Body of pancreas (tissue), 4 donors: ENCODE measurements at regions not wholly inside any gene's neighbourhood (a gene's known extent, or its start where the extent isn't known, plus 50 kb on each side); places are given as distances from the start of the nearest gene placed in this dataset.

Experiments
- ATAC-seq: fragments of 150-250 bp; one replicate; pipeline ENCODE4 v1.9.1; 2016
- DNase-seq, 4 donors: peaks; one replicate each; pipeline ENCODE4 v3.0.0-alpha.2; 2019
- H3K27ac ChIP-seq, 4 donors: fragments of 200-600 bp; sonication (generic); 1 replicate in 3 of 4; 2 replicates in 1 of 4; pipeline versions ENCODE4 v1.5.1 to v1.6.1; 2016 to 2019; ENCODE audit warnings: mild to moderate bottlenecking in 1 of 4, mixed read lengths in 1 of 4, moderate library complexity in 1 of 4
- H3K27me3 ChIP-seq, 2 donors: fragments of 200-600 bp; sonication (generic); one replicate each; pipeline ENCODE4 v1.6.0; 2016; ENCODE audit warnings: mild to moderate bottlenecking in 1 of 2
- H3K36me3 ChIP-seq, 2 donors: fragments of 200-600 bp; sonication (generic); replicated peaks in 1 of 2; 2 replicates each; pipeline ENCODE4 v1.5.1; 2016; ENCODE audit warnings: low read depth in 2 of 2; ENCODE audit not compliant: insufficient read depth in 1 of 2
- H3K4me1 ChIP-seq: fragments of 200-600 bp; sonication (generic); one replicate; pipeline ENCODE4 v1.6.0; 2016
- H3K4me3 ChIP-seq, 2 donors: fragments of 200-600 bp; sonication (generic); 1 replicate in 1 of 2; 2 replicates in 1 of 2; pipeline ENCODE4 v1.5.1; 2016 to 2019
- H3K9me3 ChIP-seq, 3 donors: fragments of 200-600 bp; sonication (generic); 1 replicate in 2 of 3; 2 replicates in 1 of 3; pipeline ENCODE4 v1.5.1; 2016
- CTCF ChIP-seq, 7 experiments: fragments of 450-650 bp in 4 of 7; fragments of 200-600 bp in 3 of 7; sonication (generic) in 3 of 7; IDR thresholded peaks; one replicate each; pipeline ENCODE4 v1.5.1; 2016 to 2019; ENCODE audit warnings: antibody characterized with exemption in 7 of 7
- POLR2A ChIP-seq, 3 donors: fragments of 450-650 bp; IDR thresholded peaks; one replicate each; pipeline ENCODE4 v1.6.1; 2016; ENCODE audit warnings: antibody characterized with exemption in 3 of 3, mild to moderate bottlenecking in 2 of 3
- WGBS, 2 donors: methylation state at CpG; one replicate each; pipeline ENCODE4 v1.1.5; 2017; 5-methylcytosine and 5-hydroxymethylcytosine counted together
- intact Hi-C: fragments of 100-400 bp; cut with DNase I; formaldehyde crosslinking; loops from one replicate; pipeline ENCODE4 v1.15.1; 2023

GRCh38 chr11:103661991-103662390 is 374.4 kb upstream of the DDI1 start:
- H3K9me3 ChIP-seq, result no peaks in the 10 kb centered on the region
- H3K27ac ChIP-seq, result no peak overlapping the region
- peaks cover 13% of the 10 kb centered on the region for H3K4me1 ChIP-seq
- DNase-seq (no peak), ATAC-seq (no peak)
- no peaks in the 10 kb centered on the region for H3K36me3 ChIP-seq
- H3K4me3 ChIP-seq, result no peak overlapping the region
- 0 to 45% methylated on average over 1 of the region's 1 CpG for WGBS, 2 donors
- no peak for TF ChIP-seq CTCF (IDR thresholded peaks at IDR 0.05)
- TF ChIP-seq POLR2A (IDR thresholded peaks at IDR 0.05), result no peak
- no peaks in the 10 kb centered on the region for H3K27me3 ChIP-seq
- intact Hi-C loops, result no loop called here

GRCh38 chr11:103662880-103663279 is 373.6 kb upstream of the DDI1 start:
- no peak for TF ChIP-seq POLR2A (IDR thresholded peaks at IDR 0.05)
- TF ChIP-seq CTCF (IDR thresholded peaks at IDR 0.05), result no peak
- ATAC-seq, result no peak
- Histone ChIP-seq H3K4me1 (peaks cover 13% of the 10 kb centered on the region), H3K27me3 (no peaks in the 10 kb centered on the region), H3K9me3 (no peaks in the 10 kb centered on the region), H3K36me3 (no peaks in the 10 kb centered on the region), H3K4me3 (no peak overlapping the region), H3K27ac (no peak overlapping the region)
- WGBS, 2 donors, result 49 to 57% methylated on average over 2 of the region's 2 CpGs
- DNase-seq, result no peak
- intact Hi-C loops, result no loop called here

- WGBS, 2 donors, result 80 to 95% methylated on average over 2 of the region's 2 CpGs
- H3K4me3 ChIP-seq, result no peak overlapping the region
- no peaks in the 10 kb centered on the region for H3K27me3 ChIP-seq
- no peaks in the 10 kb centered on the region for H3K36me3 ChIP-seq
- H3K27ac ChIP-seq, result no peak overlapping the region
- intact Hi-C loops, result no loop called here
- no peak for ATAC-seq
- no peak for TF ChIP-seq POLR2A (IDR thresholded peaks at IDR 0.05)
- TF ChIP-seq CTCF (IDR thresholded peaks at IDR 0.05), result no peak
- H3K9me3 ChIP-seq, result no peaks in the 10 kb centered on the region
- no peaks in the 10 kb centered on the region for H3K4me1 ChIP-seq
- DNase-seq, result no peak
Measured at GRCh38 chr11:103668859-103669258, 367.6 kb upstream of the DDI1 start.

GRCh38 chr11:103671143-103671651 is 365.2 kb upstream of the DDI1 start:
- ATAC-seq (no peak), DNase-seq (no peak)
- H3K27ac ChIP-seq, result no peak overlapping the region
- H3K4me1 ChIP-seq, result no peaks in the 10 kb centered on the region
- H3K4me3 ChIP-seq, result no peak overlapping the region
- H3K9me3 ChIP-seq, result no peaks in the 10 kb centered on the region
- 21 to 43% methylated on average over 2 of the region's 2 CpGs for WGBS, 2 donors
- H3K36me3 ChIP-seq, result no peaks in the 10 kb centered on the region
- no peaks in the 10 kb centered on the region for H3K27me3 ChIP-seq
- intact Hi-C loops, result no loop called here
- no peak for TF ChIP-seq POLR2A (IDR thresholded peaks at IDR 0.05)
- no peak for TF ChIP-seq CTCF (IDR thresholded peaks at IDR 0.05)

- H3K27me3 ChIP-seq, result no peaks in the 10 kb centered on the region
- no peak for TF ChIP-seq CTCF (IDR thresholded peaks at IDR 0.05)
- no peak for TF ChIP-seq POLR2A (IDR thresholded peaks at IDR 0.05)
- H3K36me3 ChIP-seq, result no peaks in the 10 kb centered on the region
- ATAC-seq (no peak), DNase-seq (no peak)
- H3K9me3 ChIP-seq, result no peaks in the 10 kb centered on the region
- 73 to 85% methylated on average over 2 of the region's 2 CpGs for WGBS, 2 donors
- intact Hi-C loops, result no loop called here
- H3K4me1 ChIP-seq, result no peaks in the 10 kb centered on the region
- H3K27ac ChIP-seq, result no peak overlapping the region
- H3K4me3 ChIP-seq, result no peak overlapping the region
Measured at GRCh38 chr11:103673773-103674172, 362.7 kb upstream of the DDI1 start.
